CD4-positive, alpha-beta T cell treated with Interleukin-2 at 100 ng/mL for 4 hours (primary cell): ENCODE measurements at regions not wholly inside any gene's neighbourhood (a gene's known extent, or its start where the extent isn't known, plus 50 kb on each side); places are given as distances from the start of the nearest gene placed in this dataset.
"Not testable (repeated sequence)": the region's sequence is repeated elsewhere in the genome, so short reads cannot be mapped to it uniquely, and the experiment has no call there.

Source experiments
- DNase-seq: peaks from one replicate; pipeline ENCODE4 v3.0.0-alpha.2; 2020; ENCODE audit warnings: low spot score

DNA sequence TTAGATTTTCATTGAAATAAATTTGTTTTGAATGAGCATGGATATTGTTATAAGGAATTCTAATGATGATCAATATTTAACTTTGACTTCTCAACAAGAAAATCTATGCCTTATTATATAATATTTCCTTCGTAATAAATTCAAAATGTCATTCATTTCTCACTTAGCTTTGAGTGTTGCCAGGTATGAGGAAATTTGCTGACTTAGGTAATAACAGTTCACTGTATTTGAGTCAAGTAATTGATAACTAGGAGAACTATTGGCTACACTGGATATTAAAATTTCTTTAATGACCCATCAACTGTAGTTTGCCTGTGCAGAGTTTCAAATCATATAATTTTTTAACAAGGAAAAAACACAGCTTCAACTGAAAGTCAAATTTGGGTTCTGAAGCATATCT, 746.6 kb downstream of the SLITRK5 start:
- DNase-seq = no peak

DNA sequence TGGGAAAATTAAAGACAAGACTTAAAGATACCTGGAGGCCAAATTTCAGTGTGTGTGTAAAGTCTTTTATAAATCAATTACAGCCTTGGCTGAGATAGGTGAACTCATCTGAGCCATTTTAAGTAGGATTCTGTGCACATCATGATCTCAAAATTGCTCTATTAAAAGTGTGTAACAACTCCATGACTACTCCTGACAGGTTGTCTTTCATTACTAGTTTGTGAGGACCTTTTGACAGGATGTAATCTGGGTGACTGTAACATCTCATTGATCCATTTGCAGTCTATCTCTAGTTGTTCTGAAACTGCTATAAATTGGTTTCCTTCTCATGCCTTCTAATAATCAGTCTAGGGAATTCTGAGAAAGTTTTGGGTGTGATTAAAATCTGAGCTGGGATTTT, 753.3 kb downstream of the SLITRK5 start:
- no peak for DNase-seq

DNA sequence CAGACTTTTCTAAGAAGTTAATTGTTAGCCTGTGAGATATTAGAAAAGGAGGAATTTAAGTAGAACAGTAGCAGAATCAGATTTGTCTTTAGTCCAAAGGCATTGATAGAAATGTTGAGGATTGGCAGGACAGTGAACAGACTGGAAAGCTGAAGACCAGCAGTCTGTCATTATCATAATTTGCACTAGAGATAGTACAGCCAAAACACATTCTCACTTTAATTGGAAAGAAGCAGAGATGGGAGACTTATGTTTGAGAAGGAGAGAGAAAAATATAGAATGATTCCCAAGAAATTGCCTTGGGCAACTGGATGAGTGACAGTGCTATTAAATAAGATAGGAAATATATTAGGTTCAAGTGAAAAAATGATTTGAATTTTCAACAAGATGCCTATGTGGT, 755.5 kb downstream of the SLITRK5 start:
- DNase-seq = no peak

DNA sequence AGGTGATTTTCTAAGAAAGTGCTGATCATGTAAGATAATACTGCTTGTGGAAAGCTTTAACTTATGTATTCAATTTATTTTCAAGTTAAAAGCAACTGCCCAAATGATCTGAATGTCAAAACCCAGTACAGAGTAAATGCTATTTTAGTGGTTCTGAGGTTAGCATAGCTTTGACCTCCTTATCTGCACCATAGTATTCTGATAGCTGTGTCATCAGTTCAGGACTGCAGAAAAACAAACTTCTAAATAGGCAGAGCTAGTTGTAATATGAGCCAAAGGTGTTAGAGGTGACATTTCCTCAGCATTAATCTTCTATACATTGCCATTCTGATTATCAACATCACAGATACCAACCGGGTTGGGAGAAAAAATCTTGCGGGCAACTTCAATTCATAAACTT, 758.7 kb downstream of the SLITRK5 start:
- no peak for DNase-seq

DNA sequence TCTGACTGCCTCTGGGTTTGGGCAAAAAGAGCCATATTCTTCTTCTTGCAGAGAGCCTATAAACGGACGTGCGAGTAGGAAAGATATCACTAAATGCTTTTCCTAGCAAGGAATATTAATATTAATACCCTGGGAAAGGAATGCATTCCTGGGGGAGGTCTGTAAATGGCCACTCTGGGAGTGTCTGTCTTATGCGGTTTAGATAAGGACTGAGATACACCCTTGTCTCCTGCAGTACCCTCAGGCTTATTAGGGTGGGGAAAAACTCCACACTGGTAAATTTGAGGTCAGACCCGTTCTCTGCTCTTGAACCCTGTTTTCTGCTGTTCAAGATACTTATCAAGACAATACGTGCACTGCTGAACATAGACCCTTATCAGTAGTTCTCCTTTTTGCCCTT, 763.8 kb downstream of the SLITRK5 start:
- DNase-seq = no peak

DNA sequence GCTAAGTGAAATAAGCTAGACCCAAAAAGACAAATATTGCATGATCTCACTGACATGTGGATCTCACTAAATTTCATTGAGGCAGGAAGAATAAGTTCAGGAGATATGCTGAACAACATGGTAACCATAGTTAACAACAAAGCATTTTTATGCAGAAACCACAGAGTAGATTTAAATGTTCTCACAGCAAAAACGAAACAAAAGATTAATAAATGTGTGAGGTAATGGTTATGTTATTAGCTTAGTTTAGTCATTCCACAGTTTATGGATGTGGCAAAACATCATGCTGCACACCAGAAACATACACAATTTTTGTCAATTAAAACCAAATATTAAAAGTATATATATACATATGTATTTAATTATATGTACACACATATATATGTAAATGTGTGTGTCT, 765.8 kb downstream of the SLITRK5 start:
- DNase-seq = no peak

DNA sequence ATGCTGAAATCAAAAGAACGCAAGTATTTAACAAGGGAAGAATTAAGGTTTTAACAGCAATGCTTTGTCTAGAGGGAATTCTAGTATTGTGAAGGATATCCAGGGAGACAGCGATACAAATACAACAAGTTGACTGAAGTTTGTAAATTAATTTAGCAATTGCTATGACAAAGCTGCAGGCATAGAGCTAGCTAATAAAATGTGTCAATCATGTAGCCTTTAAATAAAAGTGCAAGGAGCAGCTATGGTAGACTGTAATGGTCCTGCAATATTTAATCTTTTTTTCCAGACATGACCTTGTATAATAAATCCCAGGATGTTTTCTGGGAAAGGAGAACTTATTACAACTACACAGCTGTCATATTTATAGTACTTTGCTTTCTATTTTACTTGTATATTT, 779.3 kb downstream of the SLITRK5 start:
- DNase-seq = no peak

DNA sequence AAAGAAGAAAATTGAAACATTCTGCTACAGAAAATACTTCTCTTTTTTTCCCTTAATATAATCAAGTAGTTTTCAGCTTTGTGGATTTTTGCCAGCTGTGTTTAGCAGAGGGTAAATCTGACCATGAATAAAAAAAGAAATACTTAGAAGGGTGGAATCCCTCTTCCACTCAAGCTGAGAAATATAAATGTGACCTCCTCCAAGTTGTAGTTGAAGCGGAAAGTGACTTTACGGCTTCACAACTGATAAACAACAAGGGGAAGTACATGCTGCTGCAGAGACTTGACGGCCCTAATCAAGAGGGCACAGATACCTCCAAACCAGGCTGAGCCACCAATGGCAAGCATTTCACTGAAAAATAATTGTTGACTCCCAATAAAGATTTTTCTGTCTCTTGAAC, 785.0 kb downstream of the SLITRK5 start:
- no peak for DNase-seq

DNA sequence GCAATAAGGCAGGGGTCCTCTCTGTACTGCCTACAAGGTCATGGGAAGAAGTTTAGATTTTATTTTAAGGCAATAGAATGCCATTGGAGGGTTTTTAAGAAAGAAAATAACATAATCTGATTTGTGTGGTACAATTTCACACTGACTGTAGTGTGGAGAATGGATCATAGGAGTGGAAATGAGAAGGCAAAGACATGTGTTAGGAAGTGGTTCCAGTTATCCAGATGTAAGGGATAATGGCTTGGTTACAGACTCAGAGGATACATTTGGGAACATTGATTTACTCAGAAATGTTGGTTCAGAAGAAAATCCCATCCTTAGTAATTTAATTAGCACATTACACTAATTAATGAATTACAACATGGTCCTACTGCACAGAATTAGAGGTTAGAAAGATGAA, 788.2 kb downstream of the SLITRK5 start:
- DNase-seq = no peak

DNA sequence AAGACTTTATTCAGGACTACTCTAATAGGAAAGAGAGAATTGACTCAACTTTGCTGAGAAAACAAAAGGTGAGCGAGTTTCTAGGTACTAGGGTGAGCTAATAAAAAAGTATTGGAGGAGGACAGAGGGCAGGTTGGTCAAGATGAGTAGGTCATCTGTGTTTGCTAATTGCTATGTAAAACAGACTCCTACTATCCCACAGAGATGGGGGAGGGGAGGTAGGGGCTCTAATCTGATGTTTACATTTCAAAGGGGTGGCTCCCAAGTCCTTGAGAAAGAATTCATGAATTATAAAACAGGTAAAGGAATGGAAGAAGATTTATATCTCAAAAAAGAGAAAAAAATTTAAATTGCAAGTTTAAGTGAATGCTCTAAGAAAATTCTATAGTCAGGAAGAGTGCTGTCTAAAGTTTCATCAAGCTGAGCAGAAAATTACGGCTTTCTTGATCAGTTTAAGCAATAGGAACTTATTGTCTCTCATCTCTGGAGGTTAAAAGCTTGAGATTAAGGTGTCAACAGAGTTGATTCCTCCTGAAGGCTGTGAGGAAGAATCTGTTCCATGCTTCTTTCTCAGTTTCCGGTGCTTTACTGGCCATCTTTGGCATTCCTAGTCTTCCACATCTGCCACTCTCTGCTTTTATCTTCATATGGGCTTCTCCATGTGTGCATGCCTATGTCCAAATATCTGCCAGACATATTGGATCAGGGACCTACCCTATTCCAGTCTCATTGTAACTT, 790.3 kb downstream of the SLITRK5 start:
- no peak for DNase-seq

DNA sequence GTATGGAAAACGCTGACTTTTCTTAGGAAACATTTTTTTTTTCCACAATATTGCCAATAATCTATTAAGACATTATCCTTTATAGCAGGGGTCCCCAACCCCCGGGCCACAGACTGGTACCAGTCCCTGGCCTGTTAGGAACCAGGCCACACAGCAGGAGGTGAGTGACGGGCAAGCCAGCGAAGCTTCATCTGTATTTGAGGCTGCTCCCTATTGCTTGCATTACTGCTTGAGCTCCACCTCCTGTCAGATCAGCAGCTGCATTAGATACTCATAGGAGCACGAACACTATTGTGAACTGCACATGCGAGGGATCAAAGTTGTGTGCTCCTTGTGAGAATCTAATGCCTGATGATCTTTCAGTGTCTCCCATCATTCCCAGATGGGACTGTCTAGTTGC, 793.7 kb downstream of the SLITRK5 start:
- DNase-seq = no peak

DNA sequence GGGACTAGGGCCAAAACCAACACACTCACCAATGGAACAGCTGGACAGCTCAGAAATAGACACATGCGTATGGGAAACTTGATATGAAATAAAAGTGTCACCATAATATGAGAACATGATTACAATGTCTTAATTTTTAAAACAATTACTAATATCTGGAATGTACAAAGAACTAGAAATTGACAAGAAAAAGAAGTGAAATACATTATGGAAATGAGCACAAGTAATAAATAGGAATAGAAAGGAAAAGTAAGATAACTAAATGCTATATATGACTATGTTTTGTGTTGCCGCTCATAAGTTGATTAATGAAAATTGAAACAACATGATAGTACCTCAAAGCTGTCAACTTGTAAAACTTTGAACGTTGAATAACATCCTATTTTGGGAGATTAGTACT, 801.1 kb downstream of the SLITRK5 start:
- no peak for DNase-seq

DNA sequence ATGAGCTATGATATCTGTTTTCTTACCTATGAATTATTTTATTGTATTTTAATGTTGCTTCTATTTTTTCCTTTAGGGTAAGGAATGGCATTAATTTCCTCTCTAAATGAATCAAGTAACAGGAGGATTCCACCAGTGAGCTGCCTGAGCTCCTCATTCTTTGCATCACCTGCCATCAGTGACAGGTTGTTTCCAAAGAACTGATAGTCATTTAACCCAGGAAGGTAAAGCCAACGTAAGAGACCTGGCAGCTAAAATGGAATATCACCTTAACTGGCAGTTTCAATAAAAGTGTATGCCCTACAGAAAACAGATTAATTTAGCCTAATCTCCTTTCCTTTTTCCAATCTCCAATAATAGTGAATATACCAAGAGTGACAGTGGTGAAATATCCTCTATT, 812.0 kb downstream of the SLITRK5 start:
- DNase-seq = no peak

DNA sequence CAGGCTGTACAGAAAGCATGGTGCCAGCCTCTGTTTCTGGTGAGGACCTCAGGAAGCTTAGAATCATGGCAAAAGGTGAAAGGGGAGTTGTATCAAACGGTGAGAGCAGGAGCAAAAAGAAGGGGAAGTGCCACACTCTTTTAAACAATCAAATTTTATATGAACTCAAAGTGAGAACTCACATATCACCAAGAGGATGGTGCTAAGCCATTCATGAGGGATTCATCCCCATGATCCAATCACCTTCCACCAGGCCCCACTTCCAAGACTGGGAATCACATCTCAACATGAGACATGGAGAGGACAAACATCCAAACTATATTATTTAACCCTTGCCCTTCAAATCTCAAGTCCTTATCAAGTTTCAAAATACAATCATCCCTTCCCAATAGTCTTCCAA, 836.7 kb downstream of the SLITRK5 start:
- no peak for DNase-seq

DNA sequence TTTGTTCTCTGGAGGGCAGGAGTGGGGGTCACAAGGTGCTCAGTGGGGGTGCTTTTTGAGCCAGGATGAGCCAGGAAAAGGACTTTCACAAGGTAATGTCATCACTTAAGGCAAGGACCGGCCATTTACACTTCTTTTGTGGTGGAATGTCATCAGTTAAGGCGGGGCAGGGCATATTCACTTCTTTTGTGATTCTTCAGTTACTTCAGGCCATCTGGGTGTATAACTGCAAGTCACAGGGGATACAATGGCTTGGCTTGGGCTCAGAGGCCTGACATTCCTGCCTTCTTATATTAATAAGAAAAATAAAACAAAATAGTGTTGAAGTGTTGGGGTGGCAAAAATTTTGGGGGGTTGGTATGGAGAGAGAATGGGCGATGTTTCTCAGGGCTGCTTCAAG, 841.8 kb downstream of the SLITRK5 start:
- DNase-seq = not testable (repeated sequence)

DNA sequence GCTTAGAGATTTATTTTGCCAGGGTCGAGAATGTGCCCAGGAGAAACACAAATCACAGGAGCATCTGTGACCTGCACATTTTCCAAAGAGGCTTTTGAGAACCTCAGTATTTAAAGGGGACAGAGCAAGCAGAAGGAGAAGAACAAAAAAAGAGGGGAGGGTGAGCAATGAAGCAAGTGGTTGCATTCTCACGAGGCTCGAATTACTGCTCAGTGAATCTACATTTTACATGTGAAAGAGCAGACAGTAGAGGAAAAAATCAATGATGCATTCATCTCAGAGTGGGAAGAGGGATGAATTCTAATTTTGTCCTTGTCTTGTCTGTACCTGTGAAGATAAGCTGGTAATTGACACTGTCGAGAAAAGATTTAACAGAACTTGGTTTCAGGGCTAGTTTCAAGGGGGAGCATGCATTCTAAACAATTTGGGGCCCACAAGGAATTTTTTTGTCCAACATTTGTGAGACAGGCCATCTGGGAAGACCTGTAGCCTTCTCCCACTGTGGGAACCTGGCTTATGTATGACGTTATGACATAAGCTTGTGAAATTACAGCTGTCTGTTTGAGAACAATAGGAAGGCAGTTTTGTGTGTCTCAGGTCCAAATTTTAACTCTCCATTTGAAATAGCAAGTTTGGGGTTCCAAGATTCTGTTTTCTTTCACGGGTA, 855.1 kb downstream of the SLITRK5 start:
- DNase-seq = no peak

DNA sequence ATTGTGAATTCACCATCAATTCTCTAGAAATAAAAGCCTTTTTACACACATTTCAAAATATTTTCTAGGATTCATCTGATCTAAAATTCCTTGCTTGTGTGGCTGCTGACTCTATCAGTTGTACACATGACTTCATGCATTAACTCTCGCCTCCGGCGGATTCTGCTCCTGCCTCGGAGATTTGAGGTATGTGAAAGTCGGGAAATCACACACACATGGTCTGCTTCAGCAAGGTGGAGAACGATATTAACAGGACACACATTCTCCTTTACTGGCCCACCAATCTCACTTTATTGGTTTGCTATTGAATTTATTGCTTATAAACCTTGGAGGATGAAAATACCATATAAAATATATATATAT, 855.7 kb downstream of the SLITRK5 start:
- DNase-seq = no peak

DNA sequence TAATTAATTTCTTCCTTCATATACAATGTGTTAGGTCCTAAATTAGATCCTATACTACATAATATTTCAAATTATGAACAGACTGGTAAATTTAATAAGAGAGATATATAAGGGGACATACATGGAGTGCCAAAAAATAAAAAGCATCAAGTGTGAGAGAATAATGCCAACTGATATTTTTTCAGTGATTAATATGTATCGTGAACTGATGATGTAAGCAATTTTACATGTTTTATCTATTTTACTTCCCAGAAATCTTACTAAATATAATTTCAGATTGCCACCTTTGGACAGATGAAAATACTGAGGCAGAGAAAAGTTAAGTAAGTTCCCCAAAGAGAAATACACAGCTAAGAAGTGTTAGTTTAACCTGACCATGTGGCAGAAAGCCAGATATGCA, 870.8 kb downstream of the SLITRK5 start:
- DNase-seq = no peak

DNA sequence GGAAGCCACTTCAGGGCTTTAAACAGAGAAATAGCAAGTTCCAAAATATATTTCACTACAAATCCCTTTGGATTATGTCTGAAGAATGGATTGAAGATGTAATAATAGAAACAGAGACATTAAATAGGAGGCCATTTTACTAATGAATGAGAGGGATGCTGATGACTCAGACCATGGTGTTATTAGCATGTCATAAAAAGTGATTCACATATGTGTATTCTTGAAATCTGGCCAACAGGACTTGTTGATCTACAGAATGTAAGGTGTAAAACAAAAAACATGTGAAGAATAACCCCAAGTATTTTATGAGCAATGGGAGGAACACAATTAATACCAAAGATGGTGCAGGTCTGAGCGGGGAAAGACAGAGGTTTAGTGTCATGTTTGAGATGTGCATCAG, 873.7 kb downstream of the SLITRK5 start:
- no peak for DNase-seq

DNA sequence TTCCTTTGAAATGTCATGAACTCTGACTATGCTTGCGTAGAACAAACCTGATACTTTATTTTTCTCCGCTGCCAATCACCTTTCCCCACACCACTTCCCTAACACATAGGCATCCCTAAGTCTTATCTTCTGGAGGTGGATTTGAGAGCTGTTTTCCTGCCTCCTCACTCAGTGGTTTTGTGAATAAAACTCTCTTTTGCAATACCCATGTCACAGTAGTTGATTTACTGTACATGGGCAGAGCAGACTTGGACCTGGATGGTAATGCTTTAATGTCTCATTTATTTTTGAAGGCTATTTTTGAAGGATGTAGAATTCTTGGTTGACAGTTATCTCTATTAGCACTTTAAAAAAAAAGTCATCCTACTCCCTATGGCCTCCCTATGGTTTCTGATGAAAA, 881.8 kb downstream of the SLITRK5 start:
- DNase-seq = no peak

DNA sequence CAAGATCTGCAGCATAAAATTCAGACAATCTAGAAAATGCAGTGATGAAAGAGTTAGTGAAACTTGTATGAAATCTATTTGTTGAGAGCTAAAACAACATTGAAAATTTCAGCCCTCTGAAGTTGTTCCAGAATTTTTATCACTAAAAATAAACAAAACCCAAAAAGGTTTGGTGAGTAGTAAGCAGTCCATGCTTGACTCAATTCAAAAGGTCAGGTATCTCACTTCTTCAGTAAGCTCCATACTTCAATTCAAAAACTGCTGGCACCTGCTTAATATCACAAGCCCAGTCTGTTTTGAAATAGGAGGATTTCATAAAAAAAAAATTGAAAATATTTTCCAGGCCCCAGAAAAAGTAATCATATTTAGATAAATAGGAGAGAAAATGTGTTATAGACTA, 894.4 kb downstream of the SLITRK5 start:
- no peak for DNase-seq

DNA sequence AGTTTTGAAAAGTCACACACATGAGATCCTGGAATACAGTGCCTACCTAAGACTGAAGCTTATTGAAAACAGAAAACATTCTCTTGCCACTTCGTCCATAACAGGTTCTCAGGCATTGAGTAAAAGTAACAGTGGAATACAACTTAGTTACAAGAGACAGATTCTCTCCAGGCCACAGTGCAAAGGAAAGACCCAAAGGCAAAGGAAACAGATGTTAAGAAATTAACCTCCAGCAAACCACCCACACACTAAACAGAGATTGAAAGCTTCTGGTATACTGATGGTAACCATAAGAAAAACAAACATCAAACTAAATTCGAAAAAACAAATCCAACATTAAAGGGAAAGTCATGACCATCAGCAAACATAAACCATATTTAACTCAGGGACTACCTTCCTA, 914.7 kb downstream of the SLITRK5 start:
- DNase-seq = no peak

DNA sequence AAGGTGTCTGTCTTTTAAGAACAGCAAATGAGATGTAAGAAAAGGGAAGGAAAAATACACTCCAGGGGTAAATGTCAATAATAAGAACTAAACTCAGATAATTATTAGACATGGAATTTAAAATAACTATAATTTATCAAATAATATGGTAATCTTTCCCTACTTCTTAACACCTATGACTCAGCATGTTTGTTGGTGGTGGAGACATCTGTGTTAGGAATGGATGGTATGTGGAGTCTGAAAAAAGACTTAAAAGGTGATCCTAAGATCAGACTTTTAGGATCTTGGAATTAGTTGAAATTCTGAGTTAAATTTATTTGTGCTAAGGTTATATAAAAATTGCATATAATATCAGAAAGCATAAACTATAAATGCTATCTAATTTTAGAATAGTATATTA, 915.1 kb downstream of the SLITRK5 start:
- no peak for DNase-seq

DNA sequence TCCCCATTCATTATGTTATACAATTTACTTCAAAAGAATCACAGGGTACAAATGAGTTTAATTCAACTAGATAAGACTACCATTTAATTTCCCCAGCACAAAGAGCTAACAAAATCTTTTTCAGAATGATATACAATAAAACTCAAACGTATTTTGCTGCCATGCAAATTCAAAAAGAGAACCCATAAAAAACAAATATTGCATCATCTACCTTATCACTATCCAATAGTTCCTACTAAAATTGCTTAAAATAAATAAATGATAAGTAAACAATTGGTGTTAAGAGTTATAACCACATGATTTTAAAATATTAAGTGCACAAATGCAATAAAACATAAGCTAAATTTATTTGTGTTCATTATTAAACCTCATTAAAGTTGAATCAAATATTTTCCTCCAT, 919.4 kb downstream of the SLITRK5 start:
- no peak for DNase-seq
